HG02623 (cell line): ENCODE measurements at regions not wholly inside any gene's neighbourhood (a gene's known extent, or its start where the extent isn't known, plus 50 kb on each side); places are given as distances from the start of the nearest gene placed in this dataset.

Experiments used
- ATAC-seq: cut with Tn5 transposase; IDR thresholded peaks from one replicate; pipeline ENCODE4 v1.9.1; 2021; ENCODE audit warnings: moderate library complexity; ENCODE audit not compliant: unreplicated experiment

DNA sequence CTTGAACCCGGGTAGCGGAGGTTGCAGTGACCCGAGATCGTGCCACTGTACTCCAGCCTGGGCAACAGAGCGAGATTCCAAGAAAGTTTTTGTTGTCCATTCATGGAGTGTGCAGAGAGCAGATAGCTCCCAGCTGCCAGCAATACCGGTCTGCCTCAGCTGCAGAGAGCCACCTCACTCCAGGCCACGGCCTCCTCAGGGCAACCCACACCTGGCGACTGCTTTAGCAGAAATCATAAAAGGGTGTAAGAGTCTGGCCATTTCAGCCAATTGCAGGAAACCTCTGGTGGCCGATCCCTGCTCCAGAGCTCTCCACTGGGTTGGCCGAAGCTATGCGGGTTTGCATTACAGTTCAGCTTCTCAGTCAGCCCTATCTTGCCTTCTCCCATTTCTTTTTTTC, 227.4 kb upstream of the BCOR start:
- no peak for ATAC-seq

DNA sequence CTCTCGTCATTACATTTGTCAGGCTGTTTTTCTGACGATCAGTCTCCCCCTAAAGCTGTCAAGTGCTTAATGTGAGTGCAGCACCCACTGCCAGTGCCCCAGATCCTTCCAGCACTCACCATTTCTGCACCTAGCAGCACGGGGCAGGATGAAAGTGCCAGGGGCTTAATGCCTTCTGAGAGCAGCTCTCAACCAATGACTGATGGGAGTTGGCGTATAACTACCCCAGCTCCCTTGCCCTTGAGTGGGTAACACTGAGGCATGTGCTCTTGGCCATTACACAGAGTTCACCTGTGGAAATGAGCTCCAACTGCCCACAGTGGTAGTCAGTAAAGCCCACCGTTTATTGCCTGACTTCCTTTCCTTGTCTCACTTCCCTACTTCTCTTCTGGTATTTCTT, 226.2 kb upstream of the BCOR start:
- ATAC-seq, result no peak

DNA sequence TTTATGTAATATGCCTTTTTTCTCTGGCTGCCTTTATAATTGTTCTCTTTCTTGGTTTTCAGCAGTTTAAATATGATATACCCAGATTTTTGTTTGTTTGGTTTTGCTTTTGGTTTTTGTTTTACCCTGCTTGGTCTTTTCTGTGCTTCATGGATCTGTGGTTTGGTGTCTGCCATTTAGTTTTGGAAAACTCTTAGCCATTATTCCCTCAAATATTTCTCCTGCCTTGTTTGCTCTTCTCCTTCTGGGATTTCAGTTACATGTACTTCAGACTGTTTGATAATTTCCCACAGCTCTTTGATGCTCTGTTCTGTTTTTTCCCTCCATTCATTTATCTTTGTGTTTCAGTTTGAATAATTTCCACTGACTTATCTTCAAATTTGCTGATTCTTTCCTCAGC, 223.1 kb upstream of the BCOR start:
- no peak for ATAC-seq

DNA sequence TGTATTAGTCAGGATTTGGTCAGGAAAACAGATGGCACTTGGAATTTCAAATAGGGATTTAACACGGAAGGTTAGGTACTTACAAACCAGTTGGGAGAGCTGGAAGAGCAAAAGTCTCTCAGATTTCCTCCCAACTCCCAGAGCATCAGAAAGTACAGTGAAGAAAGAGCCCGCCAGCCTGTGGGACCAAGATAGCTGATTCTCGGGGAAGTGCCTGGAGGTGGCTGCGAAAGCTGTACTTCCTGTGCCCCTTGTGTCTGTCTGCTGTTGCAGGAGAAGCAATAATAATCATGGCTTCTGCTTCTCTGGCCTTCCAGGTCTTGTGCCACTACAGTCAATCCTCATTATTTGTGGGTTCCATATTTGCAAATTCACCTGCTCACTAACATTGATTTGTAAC, 221.0 kb upstream of the BCOR start:
- ATAC-seq, result no peak

DNA sequence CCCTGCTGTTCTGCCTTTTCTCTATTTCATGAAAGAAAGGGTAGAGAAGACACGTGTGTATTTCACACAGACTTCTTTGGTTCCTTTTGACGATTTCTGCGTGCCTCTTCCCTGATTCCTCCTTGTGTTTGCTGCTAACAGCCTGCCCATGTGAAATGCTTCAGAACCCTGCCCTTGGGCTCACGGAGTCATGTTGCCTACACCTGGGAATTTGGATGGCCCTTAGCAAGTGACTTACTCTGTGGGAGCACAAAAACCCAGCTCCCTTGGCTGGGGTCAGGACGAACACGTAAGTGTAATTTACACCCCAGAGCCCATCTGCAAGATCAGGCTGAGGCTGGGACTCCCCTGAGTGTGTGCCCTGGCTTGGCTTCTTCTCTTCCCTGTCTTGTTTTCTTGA, 220.3 kb upstream of the BCOR start:
- no peak for ATAC-seq

DNA sequence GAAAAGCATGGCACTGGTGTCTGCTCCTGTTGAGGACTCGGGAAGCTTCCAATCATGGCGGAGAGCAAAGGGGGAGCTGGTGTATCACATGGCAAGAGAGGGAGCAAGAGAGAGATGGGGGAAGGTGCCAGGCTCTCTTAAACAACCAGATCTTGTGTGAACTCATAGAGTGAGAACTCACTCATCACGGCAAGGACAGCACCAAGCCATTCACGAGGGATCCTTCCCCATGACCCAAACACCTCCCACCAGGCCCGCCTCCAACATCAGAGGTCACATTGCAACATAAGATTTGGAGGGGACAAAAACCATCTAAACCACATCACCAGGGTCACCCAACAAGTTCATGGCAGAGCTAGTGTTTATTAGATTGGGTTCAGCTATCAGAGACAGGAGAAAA, 218.7 kb upstream of the BCOR start:
- no peak for ATAC-seq

DNA sequence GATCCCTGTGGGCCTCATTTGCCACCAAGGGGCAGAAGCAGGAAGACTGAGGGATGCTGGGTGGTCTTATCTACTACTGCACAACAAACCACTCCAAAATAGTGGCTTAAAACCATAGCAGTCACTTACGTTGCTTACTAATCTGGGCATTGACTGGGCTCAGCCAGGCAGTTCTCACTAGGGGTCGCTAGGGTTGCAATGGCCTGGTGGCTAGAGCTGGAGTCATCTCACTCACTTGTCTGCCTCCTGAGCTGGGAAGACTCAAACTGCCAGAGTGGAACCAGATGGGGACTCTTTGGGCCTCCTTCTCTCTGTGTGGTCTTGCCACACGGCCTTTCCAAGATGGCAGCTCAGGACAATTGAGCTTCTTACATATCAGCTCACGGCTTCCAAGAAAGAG, 216.3 kb upstream of the BCOR start:
- ATAC-seq, result no peak

DNA sequence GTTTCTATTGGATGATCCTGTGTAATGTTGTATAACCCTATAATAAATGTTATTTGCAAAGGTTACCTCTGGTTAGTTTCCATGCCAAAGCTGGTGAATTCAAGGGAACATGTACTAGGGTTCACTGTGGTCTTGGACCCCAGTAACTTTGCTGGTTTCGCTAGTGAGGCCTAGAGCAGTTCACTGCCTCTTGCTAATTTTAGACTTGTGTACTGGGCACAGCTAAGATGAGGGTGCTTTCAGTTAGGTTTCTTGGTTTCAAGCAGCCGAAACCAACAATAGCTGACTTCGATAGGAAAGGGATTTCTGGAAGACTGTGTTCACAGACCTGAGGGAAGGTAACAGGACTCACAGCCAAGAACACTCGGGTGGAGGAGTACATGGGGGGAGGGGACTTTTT, 215.5 kb upstream of the BCOR start:
- ATAC-seq, result no peak

DNA sequence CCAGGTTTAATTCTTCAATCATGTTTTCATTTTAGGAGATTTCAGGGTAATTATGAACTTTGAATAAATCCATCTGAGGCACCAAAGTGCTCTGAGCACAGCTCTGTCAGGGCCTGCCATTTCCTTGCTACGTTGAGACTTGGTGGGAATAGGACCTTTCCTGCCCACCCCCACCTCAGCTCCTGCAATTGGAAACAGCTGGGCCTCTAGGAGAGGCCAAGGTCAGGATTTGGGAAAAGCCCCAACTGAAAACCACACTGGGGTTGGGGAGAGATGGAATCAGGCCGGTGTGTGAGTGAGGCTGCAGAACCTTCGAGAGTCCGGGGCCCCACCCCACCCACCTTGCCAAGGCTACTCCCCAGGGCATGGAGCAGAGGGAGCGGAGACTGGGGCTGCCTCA, 212.7 kb upstream of the BCOR start:
- no peak for ATAC-seq

DNA sequence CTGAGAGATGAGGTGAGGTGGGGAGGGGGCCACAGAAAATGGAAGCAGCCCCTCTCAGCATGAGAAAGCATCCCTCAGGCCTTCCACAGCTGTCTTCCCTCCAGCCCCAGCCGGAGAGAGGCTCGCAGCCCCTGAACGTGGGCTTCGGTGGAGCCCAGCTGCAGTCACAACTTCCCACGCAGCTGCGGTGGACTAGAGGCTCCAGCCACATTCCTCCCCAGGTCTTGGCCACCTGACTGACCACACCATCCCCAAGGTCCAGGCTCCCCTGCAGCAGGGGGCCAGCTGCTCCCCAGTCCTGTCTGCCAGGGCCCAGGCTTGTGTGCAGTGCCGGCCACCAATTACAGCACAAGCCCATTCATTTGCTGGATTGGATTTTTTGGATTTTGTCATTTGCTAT, 212.3 kb upstream of the BCOR start:
- ATAC-seq, result no peak

DNA sequence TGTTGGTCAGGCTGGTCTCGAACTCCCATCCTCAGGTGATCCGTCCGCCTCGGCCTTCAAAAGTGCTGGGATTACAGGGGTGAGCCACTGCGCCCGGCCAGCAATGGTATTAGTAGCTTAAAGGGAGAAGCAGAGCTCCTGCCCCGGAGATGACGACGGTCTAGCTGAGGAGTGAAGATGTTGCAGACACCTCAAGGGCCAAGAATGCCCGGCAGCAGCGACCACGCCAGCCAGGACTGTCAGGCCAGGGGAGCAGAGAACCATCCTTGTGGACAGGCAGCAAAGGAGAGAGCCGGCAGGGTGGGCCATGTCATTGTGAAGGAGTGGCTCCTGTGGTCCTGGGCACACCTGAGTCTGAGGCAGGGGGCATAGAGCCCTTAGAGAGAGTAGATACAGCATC, 210.1 kb upstream of the BCOR start:
- ATAC-seq, result no peak

DNA sequence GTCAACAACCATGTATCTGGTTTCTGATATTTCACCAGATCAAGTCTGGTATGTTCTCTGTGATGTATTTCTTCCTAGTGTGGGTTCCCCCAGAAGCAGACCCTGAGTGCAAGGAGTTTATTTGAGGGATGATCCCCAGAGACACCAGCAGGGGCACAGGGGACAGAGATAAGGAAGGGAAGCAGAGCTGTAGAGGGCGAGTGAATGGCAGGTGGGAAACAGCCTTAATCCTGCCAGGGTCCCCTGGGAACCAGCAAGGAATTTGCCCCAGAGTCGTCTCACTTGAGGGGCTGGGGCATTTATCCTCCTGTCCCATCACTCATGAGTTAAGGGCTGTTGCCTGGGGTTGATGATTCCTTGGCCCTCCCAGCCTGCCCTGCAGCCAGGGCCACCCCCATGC, 206.4 kb upstream of the BCOR start:
- no peak for ATAC-seq

DNA sequence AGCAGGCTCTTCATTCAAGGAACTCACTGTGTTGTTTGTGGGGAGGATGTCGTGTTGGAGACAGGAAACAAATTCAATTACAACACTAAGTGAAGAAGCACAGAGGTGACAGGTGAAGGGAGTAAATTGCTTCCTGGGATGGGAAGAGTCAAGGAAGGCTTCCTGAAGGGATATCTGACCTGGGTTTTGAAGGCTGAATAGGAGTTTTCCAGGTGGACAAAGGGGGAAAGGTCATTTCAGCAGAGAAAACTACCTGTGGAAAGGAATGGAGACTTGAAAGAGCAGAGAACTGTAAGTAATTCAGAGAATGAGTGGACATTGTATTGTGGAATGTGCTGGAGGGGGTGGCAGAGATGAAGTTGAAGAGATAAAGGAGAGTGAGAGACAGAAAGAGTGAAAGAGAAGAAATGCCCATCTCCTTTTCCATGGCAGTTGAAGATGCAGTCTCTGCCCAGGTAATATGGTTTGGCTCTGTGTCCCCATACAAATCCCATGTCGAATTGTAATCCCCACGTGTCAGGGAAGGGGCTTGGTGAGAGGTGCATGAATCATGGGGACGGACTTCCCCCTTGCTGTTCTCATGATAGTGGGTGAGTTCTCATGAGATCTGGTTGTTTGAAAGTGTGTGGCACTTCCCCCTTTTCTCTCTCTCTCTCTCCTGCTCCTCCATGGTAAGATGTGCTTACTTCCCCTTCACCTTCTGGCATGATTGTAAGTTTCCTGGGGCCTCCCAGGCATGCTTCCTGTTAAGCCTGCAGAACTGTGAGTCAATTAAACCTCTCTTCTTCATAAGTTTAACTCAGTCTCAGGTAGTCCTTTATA, 205.7 kb upstream of the BCOR start:
- ATAC-seq, result no peak

DNA sequence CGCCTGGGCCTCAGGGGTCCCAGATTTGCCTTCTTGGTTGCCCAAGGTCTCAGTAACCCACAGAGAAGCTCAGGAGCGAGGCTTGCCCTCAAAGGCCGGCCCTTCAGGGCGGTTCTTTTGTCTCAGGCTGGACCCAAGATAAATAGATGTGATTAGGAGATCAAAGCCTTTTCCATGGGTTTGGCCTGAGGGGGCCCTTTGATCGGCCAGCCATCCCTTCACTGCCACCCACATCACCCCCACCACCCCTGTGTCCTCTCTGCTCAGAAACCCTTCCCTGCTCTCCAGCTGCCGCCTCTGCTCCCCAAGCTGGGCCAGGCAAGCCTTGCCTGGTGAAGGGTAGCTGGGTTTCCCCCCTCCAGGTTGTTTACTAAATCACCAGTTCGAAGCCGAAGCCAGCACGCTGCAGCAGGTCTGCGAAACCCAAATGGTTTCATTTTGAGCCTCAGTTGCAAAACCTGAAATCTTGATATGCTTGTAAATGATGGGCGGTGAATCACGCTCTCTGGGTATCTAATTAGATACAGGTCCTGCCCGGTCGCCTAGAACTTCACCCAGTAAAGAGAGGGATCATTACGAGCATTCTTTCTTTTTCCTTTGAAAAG, 202.6 kb upstream of the BCOR start:
- no peak for ATAC-seq

DNA sequence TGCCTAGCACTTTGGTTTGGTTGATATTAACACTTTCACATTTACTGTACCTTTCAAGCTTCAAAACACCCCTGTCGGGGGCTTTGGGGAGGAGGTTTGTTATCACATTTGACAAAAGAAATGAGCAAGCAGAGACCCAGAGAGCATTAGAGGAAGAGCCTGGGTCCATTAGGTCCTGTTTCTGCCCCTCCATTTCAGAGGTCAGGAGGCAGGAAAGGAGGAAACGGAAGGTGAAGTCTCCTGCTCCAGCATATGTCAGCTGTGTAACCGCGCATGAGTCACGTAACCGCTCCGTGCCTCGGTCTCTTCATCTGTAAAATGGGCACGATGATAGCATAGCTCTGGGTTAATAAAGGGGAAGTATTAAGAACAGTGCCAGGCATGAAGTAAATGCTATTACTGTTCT, 201.9 kb upstream of the BCOR start:
- ATAC-seq, result no peak

DNA sequence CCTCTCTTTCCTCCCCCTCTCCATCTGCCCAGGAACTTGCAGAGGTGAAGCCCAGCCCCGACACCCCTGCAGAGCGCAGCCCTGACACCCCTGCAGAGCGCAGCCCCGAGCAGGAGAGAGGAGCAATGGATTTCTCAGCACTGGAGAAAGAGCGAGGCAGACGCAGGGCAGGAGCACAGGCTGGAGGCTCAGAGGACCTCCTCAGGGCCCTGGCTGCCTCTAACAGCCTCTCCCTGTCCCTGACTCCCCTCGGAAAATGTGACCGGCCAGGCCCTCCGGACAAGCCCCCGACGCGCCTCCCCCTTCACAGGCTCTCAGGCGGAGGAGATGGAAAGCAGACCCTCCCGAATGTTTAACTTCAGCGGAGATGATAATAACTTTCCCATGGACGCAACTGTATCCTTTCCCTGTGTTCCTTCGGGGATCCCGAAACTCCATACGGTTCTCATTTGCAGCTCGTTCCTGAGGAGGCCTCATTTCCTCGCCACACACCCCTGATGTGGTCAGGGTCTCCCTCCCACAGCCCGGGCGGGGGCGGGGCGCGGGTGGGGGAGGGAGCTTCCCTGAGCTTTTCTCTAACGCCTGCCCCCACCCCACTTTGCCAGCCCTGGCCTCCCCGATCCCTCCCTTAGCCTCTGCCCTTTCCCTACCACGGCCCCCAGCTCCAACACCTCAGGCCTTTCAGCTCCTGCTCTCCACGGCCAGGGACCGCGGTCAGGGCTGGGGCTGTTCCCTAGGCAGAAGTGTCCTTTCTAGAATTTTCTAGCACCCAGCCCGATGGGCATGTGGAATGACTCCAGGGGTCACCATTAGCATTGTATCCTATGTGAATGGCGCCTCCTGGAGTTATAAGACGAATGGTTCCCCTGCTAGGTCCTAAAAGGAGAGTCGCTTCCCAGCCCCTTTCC, 201.1 kb upstream of the BCOR start:
- ATAC-seq, result no peak

DNA sequence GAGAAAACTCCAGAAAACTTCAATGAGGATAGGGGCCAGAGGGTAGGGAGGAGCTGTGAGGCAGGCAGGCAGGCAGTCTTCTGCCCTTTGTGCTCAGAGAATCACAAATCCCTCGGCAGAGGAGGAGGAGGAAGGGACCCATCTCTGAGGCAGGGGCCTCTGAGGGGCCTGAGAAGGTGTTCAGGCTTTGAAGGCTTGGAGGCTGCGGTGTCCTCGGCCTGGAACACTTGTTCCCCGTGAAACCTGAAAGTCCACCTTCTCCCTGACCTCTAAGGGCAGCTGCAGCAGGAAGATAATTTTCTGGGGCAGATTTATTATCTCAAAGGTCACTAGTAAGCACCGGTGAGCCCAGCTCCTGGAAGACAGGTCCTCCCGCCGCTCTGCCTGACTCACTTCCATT, 200.3 kb upstream of the BCOR start:
- ATAC-seq, result no peak

DNA sequence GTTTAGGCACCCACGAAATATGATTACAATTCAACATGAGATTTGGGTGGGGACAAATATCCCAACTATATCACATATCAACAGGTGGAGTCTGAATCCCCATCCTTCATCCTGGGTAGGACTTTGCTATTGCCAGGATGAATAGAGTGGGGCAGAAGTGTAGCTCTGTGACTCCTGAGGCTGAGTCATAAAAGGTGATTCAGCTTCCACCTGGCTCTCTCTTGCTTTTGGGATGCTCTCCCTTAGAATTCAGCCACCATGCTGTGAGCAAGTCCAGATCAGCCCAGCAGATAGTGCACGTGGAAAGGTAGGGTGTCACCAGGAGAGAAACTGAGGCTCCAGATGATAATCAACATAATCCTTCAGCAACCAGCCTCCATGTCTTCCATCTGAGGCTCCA, 193.8 kb upstream of the BCOR start:
- no peak for ATAC-seq

DNA sequence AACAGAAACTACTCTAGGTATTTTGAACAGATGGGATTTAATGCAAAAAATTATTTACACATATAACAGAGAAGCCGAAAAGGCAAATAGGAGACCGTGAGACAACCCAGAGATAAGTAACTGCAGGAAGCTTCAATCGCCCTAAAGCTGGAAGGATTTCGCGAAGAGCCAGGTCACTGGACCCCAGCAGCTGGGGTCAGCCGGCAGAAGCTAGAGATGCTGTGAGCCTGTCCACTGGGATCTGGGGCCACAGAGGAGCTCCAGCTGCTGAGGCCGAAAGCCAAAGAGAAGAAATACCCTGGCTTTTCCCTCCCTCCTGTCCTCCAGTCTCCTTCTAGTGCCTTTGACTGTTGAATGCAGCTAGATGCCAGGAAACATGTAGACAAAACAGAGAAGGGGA, 192.8 kb upstream of the BCOR start:
- ATAC-seq, result no peak

DNA sequence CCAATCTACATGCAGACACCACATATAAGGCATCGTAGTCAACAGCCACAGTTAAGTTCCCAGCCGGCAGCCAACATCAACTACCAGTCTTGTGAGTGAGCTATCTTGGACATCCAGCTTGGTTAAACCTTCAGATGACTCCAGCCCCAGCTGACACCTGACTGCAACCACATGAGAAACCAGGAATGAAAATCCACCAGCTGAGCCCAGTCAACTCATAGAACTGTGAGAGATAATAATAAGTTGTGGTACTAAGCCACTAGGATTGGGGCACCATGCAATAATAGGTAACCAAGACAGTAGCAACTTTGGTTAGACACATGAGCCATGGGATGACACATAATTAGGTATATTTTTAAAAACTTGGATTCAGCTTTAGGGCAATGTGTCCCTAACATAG, 188.1 kb upstream of the BCOR start:
- ATAC-seq, result no peak

DNA sequence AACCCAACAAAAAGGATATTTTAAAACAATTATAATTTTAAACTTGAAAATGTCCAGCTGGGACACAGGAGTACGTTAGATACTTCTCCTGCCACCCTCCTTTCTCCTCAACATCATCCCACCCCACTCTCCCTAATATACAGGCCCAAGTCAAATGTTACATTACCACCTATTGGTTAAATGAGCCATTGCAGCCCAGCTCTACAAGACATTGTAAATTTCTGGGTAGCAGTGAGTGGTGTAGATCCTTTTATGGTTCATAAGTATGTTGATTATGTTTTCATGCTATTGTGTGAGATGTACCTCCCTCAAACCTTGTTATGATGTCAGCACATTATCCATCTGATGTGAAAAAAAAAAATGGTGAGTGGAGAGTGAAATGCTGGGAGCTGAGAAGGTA, 187.1 kb upstream of the BCOR start:
- ATAC-seq, result no peak

DNA sequence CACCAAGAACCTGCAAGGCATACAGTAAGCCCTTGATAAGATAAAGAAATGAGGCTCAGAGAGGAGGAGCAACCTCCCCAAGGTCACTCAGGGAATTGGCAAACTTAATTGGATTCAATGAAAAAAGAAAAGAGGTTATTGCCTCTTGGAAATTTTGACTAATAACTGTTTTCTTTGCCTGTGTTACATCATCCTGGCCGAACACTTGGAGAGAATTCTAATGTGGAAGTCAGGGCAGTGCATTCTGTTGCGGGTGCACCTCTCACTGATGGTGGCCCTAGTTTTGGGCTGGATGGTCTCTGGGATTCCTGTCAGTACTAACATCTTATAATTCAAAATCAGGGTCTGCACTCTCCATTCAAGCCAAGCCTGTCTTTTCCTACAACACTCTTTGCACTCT, 186.2 kb upstream of the BCOR start:
- ATAC-seq, result no peak
